Gastrocnemius medialis (tissue), 4 donors: ENCODE measurements at regions not wholly inside any gene's neighbourhood (a gene's known extent, or its start where the extent isn't known, plus 50 kb on each side); places are given as distances from the start of the nearest gene placed in this dataset.

Experiments used
- CTCF ChIP-seq, 5 experiments: fragments of 450-650 bp in 3 of 5; fragments of 200-600 bp in 2 of 5; sonication (generic) in 2 of 5; IDR thresholded peaks in 4 of 5; conservative IDR thresholded peaks in 1 of 5; 1 replicate in 4 of 5; 2 replicates in 1 of 5; pipeline ENCODE4 v1.5.1; 2016 to 2019; ENCODE audit warnings: antibody characterized with exemption in 5 of 5, mild to moderate bottlenecking in 3 of 5, moderate library complexity in 3 of 5
- POLR2A ChIP-seq, 2 donors: fragments of 450-650 bp; IDR thresholded peaks; one replicate each; pipeline ENCODE4 v1.6.1; 2017; ENCODE audit warnings: antibody characterized with exemption in 2 of 2, mild to moderate bottlenecking in 2 of 2, moderate library complexity in 2 of 2

GRCh38 chr2:203817147-203817546, 50.4 kb upstream of the CTLA4 start:
- no peak for TF ChIP-seq CTCF (IDR thresholded peaks at IDR 0.05 in 4 of 5, conservative IDR thresholded peaks at IDR 0.05 in 1 of 5)
- TF ChIP-seq POLR2A (IDR thresholded peaks at IDR 0.05) = no peak
